CD4-positive, alpha-beta T cell treated with Interleukin-4 for 1 hour (primary cell): ENCODE measurements at regions not wholly inside any gene's neighbourhood (a gene's known extent, or its start where the extent isn't known, plus 50 kb on each side); places are given as distances from the start of the nearest gene placed in this dataset.
"Not testable (repeated sequence)": the region's sequence is repeated elsewhere in the genome, so short reads cannot be mapped to it uniquely, and the experiment has no call there.

Source experiments
- DNase-seq, 2 donors: peaks; one replicate each; pipeline ENCODE4 v3.0.0-alpha.2; 2020 to 2022

DNA sequence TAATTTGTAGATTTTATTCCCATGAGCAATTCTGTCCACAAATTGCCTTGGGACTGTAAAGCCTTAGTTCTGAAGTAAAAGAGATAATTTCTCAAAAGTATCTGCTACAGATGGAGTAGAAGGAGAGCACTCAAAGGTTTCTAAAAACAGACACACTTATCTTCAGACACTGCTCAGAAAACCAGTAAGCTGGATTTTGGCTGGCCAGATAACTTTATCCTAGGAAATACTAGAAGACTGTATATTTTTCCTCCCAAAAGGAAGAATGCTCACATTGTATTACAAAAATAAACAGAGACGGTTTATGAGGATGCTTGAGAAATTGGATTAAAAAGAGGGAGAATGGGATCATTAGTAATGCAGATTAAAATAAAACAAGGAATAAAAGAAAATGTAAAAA, 178.0 kb upstream of the IGFBP3 start:
- DNase-seq: no peak

- no peak for DNase-seq
These were observed 170.0 kb upstream of the IGFBP3 start for GRCh38 chr7:46091071-46091470.

- no peak for DNase-seq
These were observed 168.2 kb upstream of the IGFBP3 start for GRCh38 chr7:46089281-46089680.

DNA sequence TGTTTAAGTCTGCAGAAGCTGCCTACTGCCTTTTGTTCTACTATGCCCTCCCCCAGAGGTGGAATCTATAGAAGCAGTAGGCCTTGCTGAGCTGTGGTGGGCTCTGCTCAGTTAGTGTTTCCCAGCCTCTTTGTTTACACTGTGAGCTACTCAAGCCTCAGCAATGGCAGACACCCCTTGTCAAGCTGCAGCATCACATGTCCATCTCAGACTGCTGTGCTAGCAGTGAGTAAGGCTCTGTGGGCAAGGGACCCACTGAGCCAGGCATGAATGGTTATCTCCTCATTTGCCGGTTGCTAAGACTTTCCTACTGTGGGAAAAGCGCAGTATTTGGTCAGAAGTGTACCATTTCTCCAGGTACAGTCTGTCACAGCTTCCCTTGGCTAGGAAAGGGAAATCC, 167.4 kb upstream of the IGFBP3 start:
- not testable (repeated sequence) for DNase-seq

DNA sequence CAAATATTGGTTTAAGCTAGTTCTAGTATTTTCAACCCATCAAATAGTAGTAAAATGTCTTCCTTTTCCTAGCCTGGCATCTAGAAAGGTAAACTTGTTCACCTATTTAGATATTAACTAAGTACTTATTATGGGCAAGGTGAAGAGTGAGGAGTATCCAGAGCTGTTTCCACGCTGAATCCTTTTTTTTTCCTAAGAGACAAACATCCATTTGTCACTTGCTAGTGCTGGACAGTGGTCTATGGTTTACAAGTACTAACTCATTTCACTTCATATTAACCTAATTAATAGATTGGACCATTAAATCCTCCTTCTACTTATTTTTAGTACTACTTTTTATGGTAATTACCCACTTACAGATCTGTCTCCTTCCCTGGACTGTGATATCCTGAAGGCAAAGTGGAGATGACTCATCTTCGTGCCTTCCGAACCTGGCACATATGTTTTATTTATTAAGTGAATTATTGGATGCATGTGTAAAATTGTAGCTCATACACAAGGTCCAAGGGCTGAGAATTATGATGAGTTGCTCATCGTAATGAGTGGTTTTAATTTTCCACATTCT, 159.6 kb upstream of the IGFBP3 start:
- no peak for DNase-seq

DNA sequence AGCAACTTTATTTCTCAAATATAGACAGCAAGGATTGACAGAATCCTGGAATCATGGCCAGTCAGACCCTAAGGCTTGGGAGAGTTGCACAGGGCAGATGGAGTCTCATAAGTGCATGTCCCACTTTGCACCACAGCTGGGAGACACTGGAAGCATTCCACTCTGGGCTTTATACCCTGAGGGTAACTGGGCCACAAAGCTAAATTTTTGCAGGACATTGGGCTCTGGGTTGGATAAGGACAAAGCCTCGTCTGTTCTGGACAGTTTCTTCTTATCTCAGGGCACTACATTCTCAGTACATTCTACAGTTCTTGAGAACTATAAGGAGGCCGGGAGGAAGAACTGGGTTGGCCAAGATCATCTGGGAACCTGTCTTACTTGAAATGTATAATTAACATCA, 158.3 kb upstream of the IGFBP3 start:
- no peak for DNase-seq

DNA sequence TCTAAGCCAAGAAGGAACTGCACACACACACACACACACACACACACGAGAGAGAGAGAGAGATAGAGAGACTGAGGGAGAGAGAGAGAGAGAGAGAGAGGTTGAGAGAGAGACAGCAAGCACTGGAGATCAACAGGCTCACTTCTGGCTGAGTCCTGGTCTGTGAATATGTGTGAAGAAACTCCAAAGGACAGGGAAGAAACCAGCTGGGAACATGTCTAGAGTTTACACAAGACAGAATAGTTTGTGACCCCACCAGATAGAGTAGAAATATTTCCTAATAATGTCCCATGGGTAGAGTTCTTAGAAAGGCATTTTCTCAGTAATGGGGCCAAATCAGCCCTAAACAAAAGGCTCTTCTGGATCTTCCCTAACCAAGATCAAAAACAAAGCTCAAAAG, 155.5 kb upstream of the IGFBP3 start:
- DNase-seq: no peak

GRCh38 chr7:46072722-46073121, 151.7 kb upstream of the IGFBP3 start:
- DNase-seq: peak in 1 of 2 donors; percentile 0

DNA sequence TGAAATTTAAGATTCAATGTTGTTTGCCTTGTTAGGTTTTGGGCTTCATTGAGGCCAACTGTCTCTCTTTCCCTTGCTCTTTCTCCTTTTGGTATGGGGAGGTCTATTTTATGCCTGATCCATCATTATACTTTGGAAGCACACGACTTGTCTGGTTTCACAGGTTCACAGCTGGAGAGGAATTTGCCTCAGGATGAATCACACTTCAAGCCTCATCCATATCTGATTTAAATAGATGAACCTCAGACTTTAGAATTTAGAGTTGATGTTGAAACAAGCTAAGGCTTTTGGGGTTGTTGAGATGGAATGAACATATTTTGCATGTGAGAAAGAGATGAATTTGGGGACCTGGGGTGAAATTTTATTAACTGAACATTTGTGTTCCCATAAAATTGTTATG, 150.5 kb upstream of the IGFBP3 start:
- DNase-seq: no peak

GRCh38 chr7:46071076-46071475, 150.0 kb upstream of the IGFBP3 start:
- DNase-seq: no peak

DNA sequence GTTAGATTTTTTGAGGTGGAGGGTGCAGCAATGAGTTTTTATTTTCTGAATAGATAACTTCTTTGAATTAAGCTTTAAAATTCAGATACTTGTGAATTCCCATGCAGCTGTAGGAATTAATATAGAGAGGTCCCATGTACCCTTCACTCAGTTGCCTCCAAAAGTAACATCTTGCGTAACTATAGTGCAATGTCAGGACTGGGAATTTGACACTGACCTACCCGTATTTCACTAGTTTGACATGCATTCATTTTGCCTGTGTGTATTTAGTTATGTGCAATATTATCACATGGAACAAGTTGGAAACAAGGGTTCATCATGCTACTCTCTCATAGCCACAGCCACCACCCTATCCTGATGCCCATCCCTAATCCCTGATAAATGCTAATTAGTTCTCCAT, 147.1 kb upstream of the IGFBP3 start:
- no peak for DNase-seq

DNA sequence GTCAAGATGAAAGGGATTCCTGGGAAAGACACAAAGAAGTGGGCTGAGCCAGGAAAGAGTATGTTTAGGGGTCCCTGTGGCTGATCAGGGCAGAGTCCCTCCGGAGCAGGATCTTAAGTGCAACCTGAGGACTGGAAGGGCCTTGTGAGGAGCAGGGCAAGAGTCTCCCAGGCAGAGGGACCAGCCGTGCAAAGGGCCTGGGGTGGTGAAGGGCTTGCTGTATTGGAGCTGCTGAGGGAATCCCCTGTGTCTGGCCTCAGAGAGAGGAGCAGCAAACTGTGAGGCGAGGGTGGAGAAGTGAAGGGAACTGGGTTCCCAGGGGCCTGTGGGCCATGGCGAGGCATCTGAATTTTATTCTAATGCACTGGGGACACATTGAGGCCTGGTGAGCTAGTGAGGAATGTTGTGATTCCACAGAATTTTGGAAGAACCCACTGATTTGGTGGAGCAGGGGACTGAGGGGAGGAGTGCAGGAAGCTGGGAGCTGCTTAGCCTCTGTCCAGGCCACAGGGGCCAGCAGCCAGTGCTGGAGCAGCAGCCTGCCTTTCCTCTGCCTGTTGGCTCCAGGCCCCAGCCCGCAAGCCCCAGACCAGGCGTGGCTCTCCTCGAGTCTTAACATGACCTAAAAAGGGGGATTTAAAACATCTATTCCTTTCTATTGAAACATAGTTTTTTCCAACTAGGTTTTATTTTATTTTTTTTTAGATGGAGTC, 138.4 kb upstream of the IGFBP3 start:
- no peak for DNase-seq

DNA sequence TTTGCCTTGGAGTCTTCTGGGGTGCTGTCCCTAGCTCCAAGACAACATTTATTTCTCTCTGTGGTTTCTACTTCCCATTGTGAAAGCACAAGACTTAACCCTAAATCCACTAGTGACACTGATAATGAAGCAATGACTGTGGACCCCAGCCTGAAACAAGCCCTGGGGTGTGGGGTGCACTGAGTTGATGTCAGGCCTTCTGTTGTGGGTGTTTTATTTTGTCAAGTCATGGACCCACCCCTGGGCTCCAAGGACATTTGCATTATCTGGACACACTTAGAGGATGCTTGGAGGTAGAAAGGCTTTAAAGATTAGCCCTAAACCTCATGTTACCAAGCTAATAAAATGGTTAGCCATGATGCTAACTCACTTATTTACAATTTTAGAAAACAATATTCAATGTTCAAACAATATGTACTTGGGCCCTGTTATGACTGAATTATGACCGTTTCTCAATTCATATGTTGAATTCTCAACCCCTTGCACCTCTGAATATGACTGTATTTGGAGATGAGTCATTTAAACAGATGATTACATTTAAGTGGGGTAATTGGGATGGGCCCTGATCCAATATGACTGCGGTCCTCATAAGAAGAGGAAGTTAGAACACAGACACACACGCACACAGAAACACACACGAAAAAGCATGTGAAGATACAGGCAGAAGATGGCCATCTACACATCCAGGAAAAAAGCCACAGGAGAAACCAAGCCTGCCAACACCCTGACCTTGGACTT, 137.2 kb upstream of the IGFBP3 start:
- no peak for DNase-seq

DNA sequence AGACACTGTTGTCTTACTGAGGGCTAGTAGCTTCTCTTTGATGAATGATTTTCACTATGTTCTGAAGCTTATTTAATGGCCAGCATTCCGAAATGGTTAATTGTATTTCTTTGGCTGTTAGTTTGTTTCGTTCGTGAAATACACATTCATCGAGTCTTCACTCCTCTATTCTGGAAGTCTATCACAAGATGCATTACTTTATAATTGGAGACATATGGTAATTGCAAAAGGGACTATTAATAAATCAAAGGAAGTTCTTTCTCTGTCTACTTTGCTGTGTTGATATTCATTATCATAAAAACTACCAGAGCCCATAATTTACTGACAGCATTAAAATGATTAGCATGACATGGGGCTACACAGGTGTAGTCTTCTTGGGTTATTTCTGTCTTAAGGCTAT, 133.8 kb upstream of the IGFBP3 start:
- no peak for DNase-seq

GRCh38 chr7:46054272-46054671, 133.2 kb upstream of the IGFBP3 start:
- DNase-seq: no peak

DNA sequence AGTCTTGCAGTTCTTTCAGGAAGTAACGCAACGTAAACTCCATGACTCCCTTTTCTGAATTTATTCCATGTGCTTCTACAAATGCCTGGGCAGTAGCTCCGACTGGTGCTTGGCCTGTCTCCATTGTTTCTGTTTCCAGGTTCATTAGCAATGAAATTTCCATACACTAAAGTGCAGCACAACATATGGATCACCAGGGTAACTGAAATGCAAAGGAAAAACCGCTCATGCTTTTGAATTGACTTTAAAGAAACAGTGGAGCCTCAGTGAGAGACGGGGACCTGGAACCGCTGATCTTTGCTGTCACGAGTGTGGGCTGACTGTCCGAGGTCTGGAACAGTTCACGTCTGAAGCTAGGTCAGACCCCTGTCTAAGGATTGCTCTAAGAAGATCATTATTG, 126.5 kb upstream of the IGFBP3 start:
- no peak for DNase-seq

GRCh38 chr7:46043338-46043737, 122.3 kb upstream of the IGFBP3 start:
- DNase-seq: not testable (repeated sequence)

GRCh38 chr7:46039813-46040212, 118.7 kb upstream of the IGFBP3 start:
- DNase-seq: not testable (repeated sequence)

GRCh38 chr7:46035166-46035565, 114.1 kb upstream of the IGFBP3 start:
- DNase-seq: no peak

- no peak for DNase-seq
These were observed 113.1 kb upstream of the IGFBP3 start for GRCh38 chr7:46034056-46034768.

- no peak for DNase-seq
These were observed 112.5 kb upstream of the IGFBP3 start for GRCh38 chr7:46033592-46033991.

DNA sequence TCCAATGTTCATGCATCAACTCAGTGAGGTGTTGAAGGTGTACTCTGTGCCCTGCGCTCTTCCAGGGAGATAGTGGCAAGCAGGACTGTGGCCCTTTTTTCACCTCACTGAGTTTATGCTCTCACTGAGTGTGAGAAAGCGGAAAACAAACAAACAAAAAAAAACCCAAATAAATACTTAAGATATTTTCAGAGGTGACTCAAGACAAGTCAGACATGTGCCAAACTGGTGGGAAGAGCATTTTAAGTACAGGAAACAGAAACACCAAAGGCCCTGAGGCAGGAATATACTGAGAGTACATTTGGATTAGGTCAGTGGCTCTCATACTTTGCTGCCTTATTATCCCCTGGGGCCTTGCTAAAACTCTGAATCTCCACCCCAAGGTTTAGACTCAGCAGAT, 111.9 kb upstream of the IGFBP3 start:
- no peak for DNase-seq

- no peak for DNase-seq
These were observed 111.3 kb upstream of the IGFBP3 start for GRCh38 chr7:46032353-46032752.
